ENCODE measurements at regions not wholly inside any gene's neighbourhood (a gene's known extent, or its start where the extent isn't known, plus 50 kb on each side); places are given as distances from the start of the nearest gene placed in this dataset.
"Not testable (repeated sequence)": the region's sequence is repeated elsewhere in the genome, so short reads cannot be mapped to it uniquely, and the experiment has no call there.

DNA sequence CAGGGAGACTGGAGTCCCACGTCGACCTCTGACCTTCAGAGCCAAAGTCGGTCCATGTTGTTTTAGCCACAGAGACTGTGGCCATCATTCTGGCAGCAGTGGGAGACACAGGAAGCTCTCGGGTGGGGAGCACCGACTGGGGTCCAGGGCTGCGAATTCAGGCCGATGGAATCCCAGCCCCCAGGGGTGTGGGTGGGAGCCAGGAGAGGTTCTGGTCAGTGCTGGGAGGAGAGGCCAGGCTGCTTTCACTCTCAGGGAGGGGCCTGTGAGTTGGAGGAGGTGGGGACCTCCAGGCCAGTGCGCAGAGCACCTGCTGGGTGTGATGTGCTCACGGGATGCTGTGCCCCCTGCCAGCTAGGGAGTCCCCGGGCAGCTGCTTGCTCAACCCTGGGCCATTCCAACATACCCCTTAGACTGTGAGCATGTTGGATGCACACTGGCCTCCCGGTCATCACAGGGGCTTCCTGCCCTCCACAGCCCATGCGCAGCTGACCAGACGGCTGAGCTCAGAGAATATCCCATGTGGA, 196.5 kb downstream of the LAT start:
- not testable (repeated sequence) for TF ChIP-seq ATF2 (tag by site-specific recombination; IDR thresholded peaks at IDR 0.05; ENCODE audit: low read depth); ZBTB20 (tag by site-specific recombination; IDR thresholded peaks at IDR 0.05); RBAK (tag by site-specific recombination; IDR thresholded peaks at IDR 0.05); PRDM1 (tag by site-specific recombination; IDR thresholded peaks at IDR 0.05); ZNF391 (tag by site-specific recombination; IDR thresholded peaks at IDR 0.05; ENCODE audit: borderline replicate concordance, low read depth)
